Osteocyte (in vitro differentiated cells): ENCODE measurements at regions not wholly inside any gene's neighbourhood (a gene's known extent, or its start where the extent isn't known, plus 50 kb on each side); places are given as distances from the start of the nearest gene placed in this dataset.

Source experiments
- DNase-seq: peaks from one replicate; pipeline ENCODE4 v3.0.0; 2021; ENCODE audit warnings: mixed read lengths; ENCODE audit not compliant: unreplicated experiment; ENCODE audit errors: extremely low spot score
- H3K27ac Mint-ChIP-seq: one replicate; pipeline ENCODE4 v1.8.0; 2021; ENCODE audit warnings: mild to moderate bottlenecking, mixed read lengths; ENCODE audit not compliant: unreplicated experiment
- H3K27me3 Mint-ChIP-seq: one replicate; pipeline ENCODE4 v1.8.0; 2021; ENCODE audit warnings: mixed read lengths; ENCODE audit not compliant: unreplicated experiment
- H3K36me3 Mint-ChIP-seq: one replicate; pipeline ENCODE4 v1.8.0; 2021; ENCODE audit warnings: mixed read lengths; ENCODE audit not compliant: unreplicated experiment
- H3K4me1 Mint-ChIP-seq: one replicate; pipeline ENCODE4 v1.8.0; 2021; ENCODE audit warnings: mixed read lengths; ENCODE audit not compliant: unreplicated experiment
- H3K4me3 Mint-ChIP-seq: one replicate; pipeline ENCODE4 v1.8.0; 2021; ENCODE audit warnings: mild to moderate bottlenecking, moderate library complexity, mixed read lengths; ENCODE audit not compliant: unreplicated experiment
- H3K9me3 Mint-ChIP-seq: one replicate; pipeline ENCODE4 v1.8.0; 2021; ENCODE audit warnings: mixed read lengths; ENCODE audit not compliant: unreplicated experiment
- CTCF ChIP-seq: fragments of 200-600 bp; sonication (generic); IDR thresholded peaks from 2 replicates; pipeline ENCODE4 v1.5.0; 2021; ENCODE audit warnings: antibody characterized with exemption, mild to moderate bottlenecking, moderate library complexity

GRCh38 chr2:14220101-14220500 is 412.4 kb upstream of the LRATD1 start:
- TF ChIP-seq CTCF: no peak
- Mint-ChIP-seq H3K4me1 (no peaks in the 10 kb centered on the region), H3K36me3 (no peaks in the 10 kb centered on the region), H3K4me3 (no peak overlapping the region), H3K9me3 (no peaks in the 10 kb centered on the region), H3K27me3 (no peaks in the 10 kb centered on the region), H3K27ac (no peak overlapping the region)
- no peak for DNase-seq

GRCh38 chr2:14221466-14221865 is 411.1 kb upstream of the LRATD1 start:
- no peak for TF ChIP-seq CTCF
- Mint-ChIP-seq H3K36me3 (no peaks in the 10 kb centered on the region), H3K9me3 (no peaks in the 10 kb centered on the region), H3K27ac (no peak overlapping the region), H3K4me3 (no peak overlapping the region), H3K27me3 (no peaks in the 10 kb centered on the region), H3K4me1 (no peaks in the 10 kb centered on the region)
- DNase-seq: no peak

- H3K4me1 Mint-ChIP-seq: no peaks in the 10 kb centered on the region
- TF ChIP-seq CTCF: no peak
- no peaks in the 10 kb centered on the region for H3K36me3 Mint-ChIP-seq
- no peak overlapping the region for H3K27ac Mint-ChIP-seq
- H3K9me3 Mint-ChIP-seq: no peaks in the 10 kb centered on the region
- no peaks in the 10 kb centered on the region for H3K27me3 Mint-ChIP-seq
- DNase-seq: no peak
- H3K4me3 Mint-ChIP-seq: no peak overlapping the region
These were observed 408.9 kb upstream of the LRATD1 start for GRCh38 chr2:14223576-14223975.

- DNase-seq: no peak
- TF ChIP-seq CTCF: no peak
- Mint-ChIP-seq H3K27ac (no peak overlapping the region), H3K36me3 (no peaks in the 10 kb centered on the region), H3K9me3 (no peaks in the 10 kb centered on the region), H3K4me1 (no peaks in the 10 kb centered on the region), H3K4me3 (no peak overlapping the region), H3K27me3 (no peaks in the 10 kb centered on the region)
These were observed 401.1 kb upstream of the LRATD1 start for GRCh38 chr2:14231391-14231898.

GRCh38 chr2:14232217-14232616 is 400.3 kb upstream of the LRATD1 start:
- DNase-seq: no peak
- TF ChIP-seq CTCF: no peak
- no peak overlapping the region for H3K4me3 Mint-ChIP-seq
- no peak overlapping the region for H3K27ac Mint-ChIP-seq
- H3K36me3 Mint-ChIP-seq: no peaks in the 10 kb centered on the region
- H3K9me3 Mint-ChIP-seq: no peaks in the 10 kb centered on the region
- H3K27me3 Mint-ChIP-seq: no peaks in the 10 kb centered on the region
- no peaks in the 10 kb centered on the region for H3K4me1 Mint-ChIP-seq
